HepG2 (cell line): ENCODE measurements at regions not wholly inside any gene's neighbourhood (a gene's known extent, or its start where the extent isn't known, plus 50 kb on each side); places are given as distances from the start of the nearest gene placed in this dataset.

Experiments used
- DNMT1 ChIP-seq: sonication (generic); formaldehyde crosslinking; IDR thresholded peaks from 2 replicates; pipeline ENCODE4 v1.5.1; 2020; ENCODE audit warnings: mild to moderate bottlenecking, missing genetic modification reagents
- NR2F6 ChIP-seq, 2 experiments: IDR thresholded peaks; 2 replicates each; pipeline ENCODE4 v1.6.1; 2016; ENCODE audit warnings: antibody characterized with exemption in 1 of 2, mild to moderate bottlenecking in 1 of 2

GRCh38 chrX:3994315-3994714 lies 280.9 kb upstream of the PRKX start:
- TF ChIP-seq DNMT1 (CRISPR knock-in tag) (no peak), NR2F6 (IDR thresholded peaks at IDR 0.05) (no peak), NR2F6 (CRISPR knock-in tag; IDR thresholded peaks at IDR 0.05) (no peak)
